Retinal pigment epithelial cell (primary cell): ENCODE measurements at regions not wholly inside any gene's neighbourhood (a gene's known extent, or its start where the extent isn't known, plus 50 kb on each side); places are given as distances from the start of the nearest gene placed in this dataset.

Source experiments
- DNase-seq: peaks from one replicate; pipeline ENCODE4 v3.0.0-alpha.2; 2010; ENCODE audit warnings: low read depth
- H3K4me3 ChIP-seq: 2 replicates; pipeline ENCODE4 v1.5.1; 2011; ENCODE audit warnings: mild to moderate bottlenecking, low read length, control low read depth, moderate library complexity
- CTCF ChIP-seq: conservative IDR thresholded peaks from 2 replicates; pipeline ENCODE4 v1.5.1; 2011; ENCODE audit warnings: low read depth, low read length, control low read depth, inconsistent platforms

DNA sequence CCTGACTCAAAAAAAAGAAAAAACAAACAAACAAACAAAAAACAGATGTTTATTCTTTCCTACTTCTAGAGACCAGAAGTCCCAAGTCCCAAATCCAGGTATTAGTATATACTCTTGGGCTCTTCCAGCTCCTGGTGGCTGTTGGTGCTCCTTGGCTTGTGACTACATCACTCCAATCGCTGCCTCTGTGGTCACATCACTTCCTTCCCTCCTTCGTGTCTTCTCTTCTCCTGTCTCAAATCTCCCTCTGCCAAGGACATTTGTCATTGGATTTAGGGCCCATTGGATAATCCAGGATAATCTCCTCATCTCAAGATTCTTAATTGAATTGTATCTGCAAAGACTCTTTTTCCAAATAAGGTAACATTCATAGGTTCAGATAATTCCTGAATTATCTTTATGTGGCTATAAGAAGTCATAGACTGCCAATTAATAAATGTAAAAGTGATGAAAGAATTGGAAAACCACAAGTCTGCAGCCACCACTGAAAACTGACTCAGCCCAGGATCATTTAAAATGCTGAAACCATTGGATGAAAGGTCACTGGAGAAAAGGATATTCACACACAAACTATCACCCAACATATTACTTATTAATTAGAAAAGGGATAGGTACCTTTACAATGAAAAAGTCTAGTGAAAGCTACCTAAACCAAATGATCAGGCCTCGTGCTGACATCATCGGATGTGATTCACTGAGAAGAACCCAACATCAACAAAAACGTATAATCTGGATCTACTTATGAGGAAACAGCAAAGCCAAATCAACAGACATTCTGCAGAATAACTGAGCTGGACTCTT, 67.1 kb downstream of the ZNF281 start:
- no peak overlapping the region for H3K4me3 ChIP-seq
- no peak for DNase-seq
- no peak for TF ChIP-seq CTCF

GRCh38 chr1:200338451-200338850, 71.4 kb downstream of the ZNF281 start:
- no peak for TF ChIP-seq CTCF
- no peak for DNase-seq
- H3K4me3 ChIP-seq: no peak overlapping the region

DNA sequence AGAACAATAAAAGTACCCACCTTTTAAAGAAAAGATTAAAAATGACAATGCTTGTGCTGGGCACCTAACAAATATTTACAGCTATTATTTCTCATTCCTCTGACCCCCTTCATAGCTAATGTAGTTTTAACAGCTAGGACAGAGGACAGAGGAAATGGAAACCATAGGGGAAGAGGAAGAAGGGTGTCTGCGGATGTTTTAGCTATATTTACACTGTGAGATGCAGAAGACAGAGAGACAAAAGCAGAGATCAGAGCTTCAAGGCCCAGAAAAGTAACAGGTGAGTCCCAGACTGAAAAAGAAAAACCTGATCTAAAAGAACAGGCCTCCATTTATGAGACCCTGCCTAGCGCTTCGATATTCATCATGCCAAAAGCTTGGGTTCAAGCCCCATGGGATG, 72.0 kb downstream of the ZNF281 start:
- TF ChIP-seq CTCF: no peak
- no peak for DNase-seq
- H3K4me3 ChIP-seq: no peak overlapping the region

DNA sequence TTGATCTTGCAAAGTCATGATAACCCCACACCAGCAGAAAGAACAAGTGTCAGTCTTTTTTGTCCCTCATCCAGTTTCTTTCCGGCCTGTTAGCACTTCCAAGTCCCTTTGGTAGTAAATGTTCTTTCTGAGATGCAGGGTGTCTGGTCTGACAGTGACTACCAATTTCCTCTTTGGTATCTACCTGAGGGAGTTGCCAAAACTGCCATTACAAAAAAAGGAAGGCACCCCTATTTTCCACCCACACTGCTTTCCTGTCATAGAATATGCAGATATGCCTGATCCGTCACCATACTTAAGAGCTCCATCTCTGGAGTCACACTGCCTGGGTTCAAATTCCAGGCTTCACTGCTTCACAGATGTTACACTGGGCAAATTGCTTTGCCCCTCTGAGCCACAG, 72.4 kb downstream of the ZNF281 start:
- H3K4me3 ChIP-seq: no peak overlapping the region
- no peak for TF ChIP-seq CTCF
- no peak for DNase-seq

GRCh38 chr1:200336901-200337391, 72.9 kb downstream of the ZNF281 start:
- no peak for TF ChIP-seq CTCF
- DNase-seq: no peak

DNA sequence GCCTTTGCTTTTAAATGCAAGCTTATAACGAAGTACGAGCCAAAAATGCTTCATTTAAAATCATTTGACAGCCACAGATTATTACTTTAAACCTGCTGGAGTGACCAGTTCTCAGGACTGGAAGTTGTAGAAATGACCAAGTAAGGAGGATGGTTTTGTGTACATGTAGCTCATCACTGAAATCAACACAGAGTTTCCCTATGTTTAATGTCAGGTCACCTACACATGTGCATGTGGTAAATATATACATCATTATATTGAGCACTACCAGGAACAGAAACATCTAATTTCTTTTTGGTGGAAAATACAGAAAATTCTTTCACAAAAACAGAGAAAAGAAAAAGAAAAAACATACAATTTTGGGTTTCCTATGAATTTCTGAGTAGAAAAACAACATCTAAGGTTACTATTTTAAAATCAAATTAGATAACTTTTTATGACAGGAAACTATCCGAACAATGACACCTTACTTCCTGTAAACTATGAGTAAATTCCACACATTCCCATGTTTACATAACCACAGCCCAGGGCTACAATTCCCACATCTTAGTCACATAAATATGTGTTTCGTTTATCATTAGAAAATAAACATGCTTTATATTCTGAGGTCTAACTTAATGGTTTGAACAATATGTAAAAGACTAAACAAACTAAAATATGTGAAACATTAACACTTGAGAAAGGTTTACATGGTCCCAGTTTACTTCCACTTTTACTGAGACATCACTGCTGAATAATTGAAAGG, 73.6 kb downstream of the ZNF281 start:
- no peak for DNase-seq
- TF ChIP-seq CTCF: no peak
- no peak overlapping the region for H3K4me3 ChIP-seq

More at GRCh38 chr1:200336901-200337391, 72.9 kb downstream of the ZNF281 start:
- H3K4me3 ChIP-seq: no peak overlapping the region
